H9 (cell line): ENCODE measurements at regions not wholly inside any gene's neighbourhood (a gene's known extent, or its start where the extent isn't known, plus 50 kb on each side); places are given as distances from the start of the nearest gene placed in this dataset.

Experiments used
- DNase-seq: peaks from one replicate; pipeline ENCODE4 v3.0.0-alpha.2; 2017
- H2AFZ ChIP-seq: one replicate; pipeline ENCODE4 v1.6.1; 2013; ENCODE audit warnings: mild to moderate bottlenecking, low read length, control low read depth, moderate library complexity
- H2AK5ac ChIP-seq: 2 replicates; pipeline ENCODE4 v1.6.1; 2013; ENCODE audit warnings: low read length, control low read depth, mixed read lengths; ENCODE audit not compliant: insufficient read length
- H2BK120ac ChIP-seq: one replicate; pipeline ENCODE4 v1.6.1; 2013; ENCODE audit warnings: low read depth, mild to moderate bottlenecking, low read length, control low read depth, inconsistent platforms; ENCODE audit not compliant: poor library complexity, severe bottlenecking
- H2BK12ac ChIP-seq: 2 replicates; pipeline ENCODE4 v1.6.1; 2013; ENCODE audit warnings: low read length, control low read depth, mixed read lengths, low read depth; ENCODE audit not compliant: insufficient read length
- H2BK15ac ChIP-seq: 2 replicates; pipeline ENCODE4 v1.6.1; 2013; ENCODE audit warnings: low read depth, low read length, control low read depth
- H2BK20ac ChIP-seq: one replicate; pipeline ENCODE4 v1.6.1; 2013; ENCODE audit warnings: low read depth, mild to moderate bottlenecking, low read length, control low read depth, inconsistent platforms; ENCODE audit not compliant: poor library complexity, severe bottlenecking
- H2BK5ac ChIP-seq: 2 replicates; pipeline ENCODE4 v1.6.1; 2013; ENCODE audit warnings: low read length, control low read depth, mixed read lengths; ENCODE audit not compliant: insufficient read length
- H3K14ac ChIP-seq: 2 replicates; pipeline ENCODE4 v1.6.1; 2013; ENCODE audit warnings: low read length, control low read depth; ENCODE audit not compliant: insufficient read depth
- H3K18ac ChIP-seq: 2 replicates; pipeline ENCODE4 v1.6.1; 2013; ENCODE audit warnings: low read depth, mild to moderate bottlenecking, mixed read lengths, low read length, control low read depth; ENCODE audit not compliant: insufficient read length
- H3K23ac ChIP-seq: 2 replicates; pipeline ENCODE4 v1.6.1; 2013; ENCODE audit warnings: low read length, control low read depth, mixed read lengths, low read depth; ENCODE audit not compliant: insufficient read length
- H3K23me2 ChIP-seq: 2 replicates; pipeline ENCODE4 v1.6.1; 2013; ENCODE audit warnings: low read depth, mild to moderate bottlenecking, mixed read lengths, low read length, control low read depth; ENCODE audit not compliant: insufficient read length, poor library complexity, severe bottlenecking
- H3K27ac ChIP-seq: 2 replicates; pipeline ENCODE4 v1.5.1; 2013; ENCODE audit warnings: low read length, control low read depth, mixed read lengths, low read depth; ENCODE audit not compliant: insufficient read length
- H3K27me3 ChIP-seq: 2 replicates; pipeline ENCODE4 v1.6.1; 2013; ENCODE audit warnings: low read length, control low read depth, inconsistent platforms; ENCODE audit not compliant: insufficient read depth
- H3K4ac ChIP-seq: 2 replicates; pipeline ENCODE4 v1.6.1; 2013; ENCODE audit warnings: low read depth, mild to moderate bottlenecking, control low read depth, inconsistent platforms, low read length, moderate library complexity
- H3K4me1 ChIP-seq: 2 replicates; pipeline ENCODE4 v1.6.1; 2013; ENCODE audit warnings: low read length, control low read depth, inconsistent platforms; ENCODE audit not compliant: insufficient read depth
- H3K4me2 ChIP-seq: 2 replicates; pipeline ENCODE4 v1.6.1; 2013; ENCODE audit warnings: low read length, control low read depth, mixed read lengths; ENCODE audit not compliant: insufficient read length, insufficient read depth
- H3K56ac ChIP-seq: 2 replicates; pipeline ENCODE4 v1.6.1; 2013; ENCODE audit warnings: low read depth, mild to moderate bottlenecking, mixed read lengths, low read length, control low read depth; ENCODE audit not compliant: insufficient read length
- H3K79me1 ChIP-seq: 2 replicates; pipeline ENCODE4 v1.6.1; 2013; ENCODE audit warnings: low read depth, mild to moderate bottlenecking, moderate library complexity, low read length, control low read depth, inconsistent platforms; ENCODE audit not compliant: insufficient read depth, poor library complexity, severe bottlenecking
- H3K79me2 ChIP-seq: 2 replicates; pipeline ENCODE4 v1.6.1; 2013; ENCODE audit warnings: low read length, control low read depth, inconsistent platforms; ENCODE audit not compliant: insufficient read depth
- H3K9ac ChIP-seq: 2 replicates; pipeline ENCODE4 v1.6.1; 2013; ENCODE audit warnings: low read length, control low read depth, mixed read lengths; ENCODE audit not compliant: insufficient read length; ENCODE audit errors: extremely low read depth
- H3K9me3 ChIP-seq: one replicate; pipeline ENCODE4 v1.6.1; 2013; ENCODE audit warnings: low read depth, low read length, inconsistent platforms; ENCODE audit not compliant: control insufficient read depth
- H3T11ph ChIP-seq: one replicate; pipeline ENCODE4 v1.6.1; 2013; ENCODE audit warnings: mild to moderate bottlenecking, low read length, control low read depth, inconsistent platforms
- H4K20me1 ChIP-seq: one replicate; pipeline ENCODE4 v1.6.1; 2013; ENCODE audit not compliant: control insufficient read depth, insufficient read length, insufficient read depth
- H4K5ac ChIP-seq: 2 replicates; pipeline ENCODE4 v1.6.1; 2013; ENCODE audit warnings: low read depth, mild to moderate bottlenecking, mixed read lengths, low read length, control low read depth; ENCODE audit not compliant: insufficient read length
- H4K8ac ChIP-seq: replicated peaks from 2 replicates; pipeline ENCODE4 v1.6.1; 2013; ENCODE audit warnings: low read length, control low read depth, mixed read lengths, low read depth; ENCODE audit not compliant: insufficient read length
- H4K91ac ChIP-seq: 2 replicates; pipeline ENCODE4 v1.6.1; 2013; ENCODE audit warnings: low read depth, mild to moderate bottlenecking, moderate library complexity, mixed read lengths, low read length, control low read depth; ENCODE audit not compliant: insufficient read length
- H3K27ac Mint-ChIP-seq, 3 experiments: 2 replicates in 2 of 3; 3 replicates in 1 of 3; pipeline ENCODE4 v1.8.0; 2020 to 2021; ENCODE audit warnings: mixed read lengths in 3 of 3, mild to moderate bottlenecking in 1 of 3, moderate library complexity in 1 of 3
- H3K27me3 Mint-ChIP-seq: 2 replicates; pipeline ENCODE4 v1.8.0; 2021; ENCODE audit warnings: low read depth, mild to moderate bottlenecking, moderate library complexity, mixed read lengths
- H3K36me3 Mint-ChIP-seq, 3 experiments: 2 replicates in 2 of 3; 3 replicates in 1 of 3; pipeline ENCODE4 v1.8.0; 2020 to 2021; ENCODE audit warnings: low read depth in 3 of 3, mixed read lengths in 3 of 3; ENCODE audit not compliant: insufficient read depth in 1 of 3
- H3K4me1 Mint-ChIP-seq, 2 experiments: 2 replicates each; pipeline ENCODE4 v1.8.0; 2020; ENCODE audit warnings: mixed read lengths in 2 of 2
- H3K4me3 Mint-ChIP-seq, 2 experiments: 2 replicates in 1 of 2; 3 replicates in 1 of 2; pipeline ENCODE4 v1.8.0; 2020 to 2021; ENCODE audit warnings: mild to moderate bottlenecking in 2 of 2, mixed read lengths in 2 of 2, moderate library complexity in 1 of 2
- H3K9me3 Mint-ChIP-seq, 2 experiments: 2 replicates in 1 of 2; 3 replicates in 1 of 2; pipeline ENCODE4 v1.8.0; 2020; ENCODE audit warnings: mild to moderate bottlenecking in 2 of 2, mixed read lengths in 2 of 2, moderate library complexity in 1 of 2
- WGBS: extraction: QIAGEN DNeasy Blood & Tissue Kit; methylation state at CpG from one replicate; pipeline ENCODE4 v1.1.7; 2013; ENCODE audit warnings: missing lambda C conversion rate, low lambda C conversion rate, mixed read lengths; ENCODE audit not compliant: insufficient read length; ENCODE audit errors: extremely low coverage; 5-methylcytosine and 5-hydroxymethylcytosine counted together
- TF ChIP-seq, protein P1 (sequence below): fragments of 200-600 bp; sonication (generic); conservative IDR thresholded peaks from 3 replicates; pipeline ENCODE4 v1.8.0; 2021; ENCODE audit warnings: antibody characterized with exemption, mild to moderate bottlenecking

DNA sequence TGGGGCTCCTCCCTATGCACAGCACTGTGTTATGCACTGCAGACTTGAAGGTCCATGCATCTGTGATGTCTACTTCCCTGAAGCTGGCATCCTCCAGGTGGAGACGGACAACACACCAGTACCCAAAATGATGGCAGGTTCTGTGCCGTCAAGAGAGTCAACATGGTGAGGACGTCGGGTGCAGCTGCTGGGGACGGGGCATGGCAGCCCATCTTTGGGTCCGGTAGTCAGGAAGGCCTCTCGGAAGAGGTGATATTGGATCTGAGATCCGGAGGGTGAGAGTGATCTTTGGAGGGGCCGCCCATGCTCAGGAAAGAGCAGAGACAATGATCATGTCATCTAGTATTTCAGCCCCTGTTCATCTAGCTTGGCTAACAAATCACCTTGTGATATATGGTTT, 104.1 kb downstream of the RIPK4 start:
- no peaks in the 10 kb centered on the region for H3K23me2 ChIP-seq
- H4K91ac ChIP-seq = no peak overlapping the region
- H3K18ac ChIP-seq = no peak overlapping the region
- H3K9me3 Mint-ChIP-seq = no peaks in the 10 kb centered on the region
- no peaks in the 10 kb centered on the region for H3K79me2 ChIP-seq
- no peak overlapping the region for H2BK20ac ChIP-seq
- no peaks in the 10 kb centered on the region for H3K27me3 ChIP-seq
- no peak overlapping the region for H3K23ac ChIP-seq
- no CpG with 5 or more reads among the region's 9 CpGs for WGBS
- no peak overlapping the region for H2BK120ac ChIP-seq
- H2AK5ac ChIP-seq = no peak overlapping the region
- H3T11ph ChIP-seq = no peak overlapping the region
- H3K4me2 ChIP-seq = no peak overlapping the region
- no peaks in the 10 kb centered on the region for H3K9me3 ChIP-seq
- no peaks in the 10 kb centered on the region for H4K20me1 ChIP-seq
- peaks cover 10% of the 10 kb centered on the region for H3K27me3 Mint-ChIP-seq
- H4K5ac ChIP-seq = no peak overlapping the region
- TF ChIP-seq, protein P1, sequence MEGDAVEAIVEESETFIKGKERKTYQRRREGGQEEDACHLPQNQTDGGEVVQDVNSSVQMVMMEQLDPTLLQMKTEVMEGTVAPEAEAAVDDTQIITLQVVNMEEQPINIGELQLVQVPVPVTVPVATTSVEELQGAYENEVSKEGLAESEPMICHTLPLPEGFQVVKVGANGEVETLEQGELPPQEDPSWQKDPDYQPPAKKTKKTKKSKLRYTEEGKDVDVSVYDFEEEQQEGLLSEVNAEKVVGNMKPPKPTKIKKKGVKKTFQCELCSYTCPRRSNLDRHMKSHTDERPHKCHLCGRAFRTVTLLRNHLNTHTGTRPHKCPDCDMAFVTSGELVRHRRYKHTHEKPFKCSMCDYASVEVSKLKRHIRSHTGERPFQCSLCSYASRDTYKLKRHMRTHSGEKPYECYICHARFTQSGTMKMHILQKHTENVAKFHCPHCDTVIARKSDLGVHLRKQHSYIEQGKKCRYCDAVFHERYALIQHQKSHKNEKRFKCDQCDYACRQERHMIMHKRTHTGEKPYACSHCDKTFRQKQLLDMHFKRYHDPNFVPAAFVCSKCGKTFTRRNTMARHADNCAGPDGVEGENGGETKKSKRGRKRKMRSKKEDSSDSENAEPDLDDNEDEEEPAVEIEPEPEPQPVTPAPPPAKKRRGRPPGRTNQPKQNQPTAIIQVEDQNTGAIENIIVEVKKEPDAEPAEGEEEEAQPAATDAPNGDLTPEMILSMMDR = no peak
- no peaks in the 10 kb centered on the region for H3K79me1 ChIP-seq
- H3K9ac ChIP-seq = no peak overlapping the region
- H3K36me3 Mint-ChIP-seq = no peaks in the 10 kb centered on the region; a peak in 1 of 7 replicates
- no peak for DNase-seq
- no peak overlapping the region for H2BK12ac ChIP-seq
- no peak overlapping the region for H2BK5ac ChIP-seq
- no peak overlapping the region for H3K4ac ChIP-seq
- H2AFZ ChIP-seq = no peak overlapping the region
- H4K8ac ChIP-seq = no peak overlapping the region
- no peak overlapping the region for H3K56ac ChIP-seq
- no peak overlapping the region for H2BK15ac ChIP-seq
- H3K27ac ChIP-seq = no peak overlapping the region
- H3K4me3 Mint-ChIP-seq = no peak overlapping the region
- peaks cover 12 to 18% of the 10 kb centered on the region in 2 experiments; a peak in 2 of 4 replicates for H3K4me1 Mint-ChIP-seq
- H3K14ac ChIP-seq = no peak overlapping the region
- no peaks in the 10 kb centered on the region; the same call in 1 of the 2 replicates for H3K4me1 ChIP-seq
- H3K27ac Mint-ChIP-seq = no peak overlapping the region
